Activated CD8-positive, alpha-beta memory T cell treated with anti-CD3 and anti-CD28 coated beads for 48 hours (primary cell): ENCODE measurements at regions not wholly inside any gene's neighbourhood (a gene's known extent, or its start where the extent isn't known, plus 50 kb on each side); places are given as distances from the start of the nearest gene placed in this dataset.
"Not testable (repeated sequence)": the region's sequence is repeated elsewhere in the genome, so short reads cannot be mapped to it uniquely, and the experiment has no call there.

Experiments
- DNase-seq, 3 experiments: peaks; one replicate each; pipeline ENCODE4 v3.0.0-alpha.2; 2020; ENCODE audit warnings: low read depth in 2 of 3, low spot score in 2 of 3

DNA sequence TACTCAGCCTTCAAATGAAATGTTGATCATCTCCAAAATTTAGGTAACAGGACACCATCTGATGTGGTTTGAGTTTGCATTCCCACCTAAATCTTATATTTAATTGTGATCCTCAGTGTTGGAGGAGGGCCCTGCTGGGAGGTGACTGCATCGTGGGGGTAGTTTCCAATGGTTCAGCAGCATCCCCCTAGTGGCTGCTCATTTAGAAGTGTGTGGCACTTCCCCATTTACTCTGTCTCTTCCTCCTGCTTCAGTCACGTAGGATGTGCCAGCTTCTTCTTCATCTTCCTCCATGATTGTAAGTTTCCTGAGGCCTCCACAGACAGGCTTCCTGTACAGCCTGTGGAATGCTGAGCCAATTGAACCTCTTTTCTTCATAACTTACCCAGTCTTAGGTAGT is 731.2 kb downstream of the USP25 start:
- DNase-seq: no peak

DNA sequence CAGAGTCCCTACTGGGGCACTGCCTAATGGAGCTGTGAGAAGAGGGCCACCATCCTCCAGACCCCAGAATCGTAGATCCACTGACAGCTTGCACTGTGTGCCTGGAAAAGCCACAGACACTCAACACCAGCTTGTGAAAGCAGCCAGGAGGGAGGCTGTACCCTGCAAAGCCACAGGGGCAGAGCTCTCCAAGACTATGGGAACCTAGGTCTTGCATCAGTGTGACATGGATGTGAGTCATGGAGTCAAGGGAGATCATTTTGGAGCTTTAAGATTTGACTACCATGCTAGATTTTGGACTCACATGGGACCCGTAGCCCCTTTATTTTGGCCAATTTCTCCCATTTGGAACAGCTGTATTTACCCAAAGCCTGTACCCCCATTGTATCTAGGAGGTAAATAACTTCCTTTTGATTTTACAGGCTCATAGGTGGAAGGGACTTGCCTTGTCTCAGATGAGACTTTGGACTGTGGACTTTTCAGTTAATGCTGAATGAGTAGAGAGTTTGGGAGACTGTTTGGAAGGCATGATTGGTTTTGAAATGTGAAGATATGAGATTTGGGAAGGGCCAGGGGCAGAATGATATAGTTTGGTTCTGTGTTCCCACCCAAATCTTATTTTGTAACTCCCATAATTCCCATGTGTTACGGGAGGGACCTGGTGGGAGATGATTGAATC is 734.6 kb downstream of the USP25 start:
- DNase-seq: not testable (repeated sequence)

DNA sequence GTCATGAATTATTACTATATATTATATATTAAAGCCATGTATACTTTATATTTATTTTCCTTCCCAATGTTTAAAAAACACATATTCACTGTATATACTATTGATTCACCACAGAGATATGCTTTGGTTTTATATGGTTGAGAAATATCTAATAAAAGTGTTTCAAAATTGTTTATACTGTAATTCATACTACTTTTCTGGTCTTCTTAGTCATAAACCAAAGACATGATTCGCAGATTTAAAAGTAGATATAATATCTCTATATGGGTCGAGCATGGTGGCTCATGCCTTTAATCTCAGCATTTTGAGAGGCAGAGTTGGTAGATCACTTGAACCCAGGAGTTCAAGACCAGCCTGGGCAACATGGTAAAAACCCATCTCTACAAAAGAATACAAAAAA is 738.4 kb downstream of the USP25 start:
- no peak for DNase-seq

DNA sequence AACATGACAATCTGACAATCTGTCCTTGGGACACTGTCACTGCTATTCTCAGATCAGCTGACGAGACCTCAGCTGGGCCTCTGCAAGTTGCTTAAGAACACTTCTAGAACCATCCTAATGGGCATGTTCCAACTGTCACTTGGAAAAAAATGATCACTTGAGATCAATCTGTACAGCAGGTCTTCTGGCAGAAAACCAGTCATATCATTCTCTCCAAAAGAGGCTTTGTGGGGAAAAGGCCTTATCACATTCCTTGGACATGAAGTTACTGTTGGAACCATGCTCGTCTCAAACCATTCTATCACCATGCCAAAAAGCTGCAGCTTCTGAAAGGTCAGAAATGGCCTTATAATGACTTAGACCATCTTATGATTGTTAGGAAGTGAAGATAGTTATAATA is 744.2 kb downstream of the USP25 start:
- DNase-seq: no peak

DNA sequence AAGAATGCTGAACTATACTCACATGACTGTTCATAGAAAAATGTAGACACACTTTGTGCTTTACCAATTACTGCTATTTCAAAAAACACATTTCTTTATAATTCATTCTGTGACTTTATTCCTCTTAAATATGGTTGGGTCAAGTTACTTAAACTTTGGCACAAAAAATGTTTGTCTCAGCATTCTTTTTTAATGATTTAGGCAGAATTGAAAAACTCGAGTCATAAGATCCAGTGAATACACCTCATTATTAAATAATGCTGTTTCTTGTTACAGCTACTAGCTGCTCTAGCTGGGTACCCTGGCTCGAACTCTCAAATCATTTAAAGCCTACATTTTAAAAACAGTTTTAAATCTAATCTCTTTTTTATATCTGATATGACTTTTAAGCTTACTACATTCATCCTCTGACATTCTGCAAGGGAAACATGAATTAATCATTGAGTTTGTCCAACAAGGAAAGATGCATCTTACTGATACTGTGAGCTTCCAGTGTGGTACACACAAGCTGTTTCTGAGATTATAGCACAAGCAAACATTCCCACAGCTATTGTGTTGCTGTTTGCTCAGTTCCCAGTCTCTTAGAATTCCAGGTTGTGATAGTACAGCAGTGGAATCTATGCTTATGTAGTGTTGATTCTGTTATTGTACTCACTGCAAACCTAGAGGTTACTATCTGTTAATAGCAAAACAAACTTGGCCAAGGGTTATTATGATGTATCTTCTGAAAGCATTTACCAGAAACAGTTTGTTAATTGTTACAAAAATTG is 746.5 kb downstream of the USP25 start:
- no peak for DNase-seq

DNA sequence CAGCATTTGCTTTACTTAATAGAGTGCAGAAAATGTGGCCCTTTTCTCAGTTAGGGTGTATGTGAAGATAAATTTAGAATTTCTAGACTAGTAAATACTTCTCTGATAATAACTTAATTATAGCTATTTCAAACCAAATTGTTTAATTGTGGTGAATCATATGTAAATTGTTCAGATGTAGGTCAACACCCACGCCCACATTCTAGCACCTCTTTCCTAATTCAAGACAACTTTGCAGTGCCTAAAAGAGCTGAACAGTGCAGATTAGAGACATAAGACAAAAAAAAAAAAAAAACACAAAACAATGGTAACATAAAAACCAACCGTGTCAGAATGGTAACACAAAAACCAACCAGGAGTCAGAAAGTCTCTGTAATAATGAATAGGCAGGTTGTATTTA is 758.3 kb downstream of the USP25 start:
- no peak for DNase-seq

DNA sequence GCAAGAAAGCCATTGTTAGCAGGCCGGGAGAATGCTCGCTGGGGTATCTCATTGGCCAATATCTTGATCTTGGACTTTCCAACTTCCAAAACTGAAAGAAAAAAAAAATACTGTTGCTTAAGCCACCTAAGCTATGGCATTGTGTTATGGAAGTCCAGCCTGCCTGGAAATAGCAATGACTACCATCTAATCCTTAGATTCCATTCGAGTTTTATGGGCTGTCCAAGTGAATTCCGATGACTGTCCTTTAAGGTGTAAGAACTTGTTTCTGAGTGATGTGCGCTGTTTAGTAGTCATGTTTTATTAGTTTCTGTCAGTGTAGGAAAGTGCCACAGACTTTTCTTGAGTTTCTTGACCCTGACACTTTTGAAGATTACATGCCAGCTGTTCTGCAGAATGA is 762.6 kb downstream of the USP25 start:
- no peak for DNase-seq

DNA sequence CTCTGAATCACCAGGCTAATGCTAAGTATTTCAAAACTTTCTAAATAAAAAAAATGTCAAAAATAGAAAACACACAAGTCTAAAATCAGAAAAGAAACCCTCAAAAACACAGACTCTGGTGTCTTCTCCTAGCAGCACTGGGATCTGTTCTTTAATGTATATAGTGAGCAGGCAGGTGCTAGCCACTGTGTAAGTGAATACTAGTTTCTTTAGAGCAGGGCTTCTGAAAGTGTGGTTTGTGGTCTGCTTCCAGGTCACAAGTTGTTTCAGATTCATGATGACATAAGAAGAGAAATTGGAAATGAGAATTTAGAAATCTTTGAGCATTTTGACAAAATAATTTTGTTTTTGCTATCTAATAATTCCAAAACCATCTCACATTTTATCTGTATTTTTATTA is 763.1 kb downstream of the USP25 start:
- DNase-seq: no peak

DNA sequence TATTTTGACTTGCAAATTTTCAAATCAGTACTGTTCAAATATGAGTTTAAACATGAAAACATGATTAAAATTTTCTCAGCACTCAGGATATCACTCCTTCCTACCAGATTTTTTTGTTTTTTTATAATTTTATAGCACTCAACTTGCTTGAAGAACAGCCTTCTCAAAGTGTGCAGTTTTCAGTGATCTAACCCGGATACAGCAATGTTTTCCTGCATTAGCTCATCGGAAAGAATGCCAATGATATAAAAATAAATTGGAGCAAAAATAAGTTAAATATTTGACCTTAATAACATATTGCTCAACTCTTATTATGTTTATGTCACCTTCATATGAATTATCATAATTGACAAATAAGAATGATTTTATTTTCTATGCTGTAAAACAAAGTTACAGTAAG is 766.8 kb downstream of the USP25 start:
- DNase-seq: no peak

DNA sequence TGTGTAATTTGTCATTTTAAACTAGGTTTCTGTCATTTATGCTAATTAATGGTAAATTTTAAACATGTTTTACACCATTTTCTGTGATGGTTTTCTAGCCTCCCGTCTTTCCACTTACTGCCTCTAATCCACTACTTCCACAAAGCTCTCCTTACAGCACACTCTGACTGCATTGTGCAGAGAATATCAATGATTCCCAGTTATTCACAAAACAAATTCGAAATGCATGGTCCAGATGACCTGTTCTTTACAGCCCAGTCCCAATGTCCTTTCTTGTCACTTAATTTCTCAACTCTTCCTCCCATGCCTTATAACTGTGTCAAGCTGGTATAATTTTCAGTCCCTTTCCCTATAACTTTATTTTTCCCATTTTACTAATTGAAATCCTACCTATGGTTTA is 770.5 kb downstream of the USP25 start:
- DNase-seq: no peak

DNA sequence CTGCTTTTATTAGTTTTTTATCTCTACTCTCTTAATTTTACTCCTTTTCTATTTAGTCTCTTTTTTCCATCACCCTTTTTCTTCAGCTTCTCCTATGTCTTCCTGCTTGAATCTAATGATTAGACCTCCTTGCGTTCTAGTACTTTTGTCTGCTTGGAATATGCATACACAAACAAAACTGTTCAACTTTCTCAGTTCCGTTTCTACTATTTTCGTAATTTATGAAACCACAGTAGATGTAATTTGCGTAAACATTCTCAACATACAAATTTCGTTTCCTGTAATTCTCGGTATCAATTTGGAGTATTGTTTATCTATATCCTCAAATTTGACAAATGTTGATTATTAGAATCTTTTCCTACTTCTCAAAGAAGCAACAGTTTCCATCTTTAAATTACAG is 772.5 kb downstream of the USP25 start:
- no peak for DNase-seq

DNA sequence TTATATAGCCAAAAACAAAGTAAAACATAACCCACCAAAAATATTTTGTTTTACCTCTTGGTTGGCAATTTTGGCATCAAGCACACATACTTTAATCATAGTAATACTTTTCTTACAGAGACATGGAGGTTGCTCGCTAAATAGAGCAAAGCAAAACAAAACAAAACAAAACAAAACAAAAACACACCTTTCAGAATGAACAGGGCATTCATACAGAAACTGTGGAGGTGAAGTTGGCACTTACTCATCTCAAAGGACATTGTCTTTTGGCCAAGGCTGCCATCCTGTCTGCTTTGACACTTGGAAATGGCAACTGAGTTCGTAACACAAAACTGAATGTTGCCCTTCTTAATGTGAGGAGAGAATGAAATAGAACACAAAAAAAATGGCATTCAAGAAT is 773.1 kb downstream of the USP25 start:
- no peak for DNase-seq

DNA sequence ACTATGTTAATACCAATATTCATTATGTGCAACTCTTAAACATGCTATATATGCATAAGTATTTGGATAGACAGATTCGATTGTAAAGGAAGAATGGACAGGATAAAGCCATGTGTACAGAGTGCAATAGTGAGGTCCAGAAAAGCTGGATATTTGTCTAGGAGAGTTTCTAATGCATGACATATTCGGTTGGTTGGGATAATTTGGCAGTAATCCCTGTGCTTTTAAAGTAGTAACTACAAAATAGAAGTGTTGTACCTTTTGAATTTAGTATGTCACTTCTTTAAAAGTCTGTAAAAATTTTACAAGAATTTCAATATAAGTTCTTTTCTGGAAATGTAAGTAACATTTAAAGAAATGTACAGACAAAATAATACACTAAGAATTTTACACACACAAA is 774.5 kb downstream of the USP25 start:
- DNase-seq: no peak

DNA sequence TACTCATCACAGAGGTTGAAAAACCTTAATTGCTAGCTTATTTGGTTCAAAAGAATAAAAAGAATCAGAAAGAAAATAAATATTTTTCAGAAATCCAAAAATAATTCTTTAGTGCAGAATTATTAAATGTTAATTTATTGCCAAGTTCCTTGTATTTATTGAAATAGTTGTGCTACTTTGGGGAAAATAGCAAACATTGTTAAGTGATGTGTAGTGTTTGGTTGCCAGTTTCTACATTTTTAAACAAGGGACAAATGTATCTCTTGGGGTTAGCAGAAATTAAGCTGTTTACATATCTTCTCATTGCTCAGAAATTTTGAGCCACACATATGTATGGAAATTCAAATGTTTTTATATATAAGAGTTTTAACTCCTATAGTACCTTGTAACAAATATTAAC is 775.0 kb downstream of the USP25 start:
- DNase-seq: no peak

DNA sequence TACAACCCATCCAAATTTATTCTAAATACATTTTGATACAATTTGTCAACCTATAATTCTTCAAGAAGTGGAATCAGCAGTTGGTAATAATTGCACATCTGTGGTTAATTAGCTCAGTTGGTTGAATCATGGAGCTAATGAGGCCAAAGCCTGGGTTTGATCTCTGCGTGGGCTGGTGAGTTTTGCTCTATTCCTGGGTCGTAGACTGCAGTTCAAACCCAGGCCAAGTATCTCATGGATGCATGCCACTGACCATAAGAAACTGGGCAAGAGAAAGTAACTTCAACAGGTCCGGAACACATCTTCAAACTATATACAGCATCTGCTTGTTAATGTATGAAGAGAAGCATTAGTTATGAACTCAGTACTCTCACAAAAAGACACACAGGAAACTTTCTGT is 779.7 kb downstream of the USP25 start:
- no peak for DNase-seq

DNA sequence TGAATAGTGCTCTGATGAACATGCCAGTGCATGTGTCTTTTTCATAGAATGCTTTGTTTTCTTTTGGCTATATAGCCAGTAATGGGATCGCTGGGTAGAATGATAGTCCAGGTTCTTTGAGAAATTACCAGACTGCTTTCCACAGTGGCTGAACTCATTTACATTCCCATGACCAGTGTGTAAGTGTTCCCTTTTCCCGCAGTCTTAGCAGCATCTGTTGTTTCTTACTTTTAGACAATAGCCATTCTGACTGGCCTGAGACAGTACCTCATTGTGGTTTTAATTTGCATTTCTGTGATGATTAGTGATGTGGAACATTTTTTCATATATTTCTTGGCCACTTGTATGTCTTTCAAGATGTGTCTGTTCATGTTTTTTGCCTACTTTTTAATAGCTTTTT is 784.5 kb downstream of the USP25 start:
- no peak for DNase-seq

DNA sequence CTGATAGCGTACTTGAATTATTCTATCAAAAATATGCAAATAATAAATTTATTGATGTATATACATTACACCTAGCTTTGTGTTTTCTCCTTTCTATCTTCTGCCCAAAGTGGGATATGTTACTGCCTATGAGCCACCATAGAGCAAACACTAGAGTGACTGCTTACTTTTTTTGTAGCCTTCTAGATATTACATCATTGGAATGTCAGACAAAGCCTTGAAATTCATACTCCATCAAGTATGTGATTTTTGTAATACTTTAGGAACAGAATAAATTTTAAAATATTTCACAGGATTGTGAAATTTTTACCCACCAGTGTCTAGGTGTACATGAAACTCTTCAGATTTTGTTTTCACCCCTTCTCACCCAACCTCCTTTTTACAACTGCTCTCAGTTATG is 787.6 kb downstream of the USP25 start:
- DNase-seq: no peak

DNA sequence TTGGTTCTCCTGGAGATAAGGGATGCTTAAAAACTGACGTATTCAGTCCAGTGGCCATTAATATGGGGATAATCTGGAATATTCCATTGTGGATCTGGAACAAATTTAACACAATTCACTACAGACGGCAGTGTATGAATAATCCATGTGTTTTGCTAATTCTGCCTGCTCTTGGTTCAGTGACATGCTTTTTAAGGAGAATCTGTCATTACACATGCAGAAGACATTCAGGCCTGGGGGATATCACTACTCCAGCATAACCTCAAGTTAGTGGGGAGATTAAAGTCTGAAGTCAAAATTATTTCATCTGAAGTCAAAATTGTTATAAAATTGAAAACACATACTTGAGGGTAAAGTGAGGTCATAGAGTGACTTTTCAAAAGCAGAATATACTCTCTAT is 789.3 kb downstream of the USP25 start:
- no peak for DNase-seq

DNA sequence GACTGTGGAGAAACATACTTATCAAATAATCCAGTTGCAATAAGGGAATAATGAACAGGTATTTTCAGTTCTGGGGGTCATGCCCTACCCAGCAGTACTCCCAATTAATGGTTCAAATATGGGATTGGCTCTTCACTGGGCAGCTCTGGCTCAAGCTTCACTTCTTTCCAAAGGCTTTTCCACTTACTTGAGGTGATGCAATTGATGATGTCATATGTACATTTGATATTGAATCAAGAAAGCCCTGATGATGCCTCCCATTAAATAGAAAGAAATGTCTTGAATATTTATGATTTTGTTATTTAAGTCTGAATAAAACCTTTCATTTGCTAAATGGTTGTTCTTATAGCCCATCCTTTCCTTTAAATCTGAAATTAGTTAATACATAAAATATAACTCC is 789.9 kb downstream of the USP25 start:
- DNase-seq: no peak

DNA sequence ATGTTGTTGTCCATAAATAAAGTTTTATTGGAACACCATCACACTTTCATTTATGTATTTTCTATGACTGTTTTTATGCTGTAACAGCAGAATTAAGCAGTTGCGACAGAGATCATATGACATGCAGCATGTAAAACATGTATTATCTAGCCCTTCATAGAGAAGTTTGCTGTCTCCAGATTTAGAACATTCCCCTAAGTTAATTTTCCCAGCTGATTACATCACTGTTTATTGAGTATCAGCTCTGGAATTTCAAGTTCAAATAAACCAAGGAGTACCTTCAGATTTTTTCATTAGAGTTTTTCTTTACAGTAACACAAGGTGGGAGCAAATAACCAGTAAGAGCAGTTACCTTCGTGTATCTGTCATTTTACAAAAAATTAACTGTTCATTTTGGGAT is 792.8 kb downstream of the USP25 start:
- DNase-seq: no peak

DNA sequence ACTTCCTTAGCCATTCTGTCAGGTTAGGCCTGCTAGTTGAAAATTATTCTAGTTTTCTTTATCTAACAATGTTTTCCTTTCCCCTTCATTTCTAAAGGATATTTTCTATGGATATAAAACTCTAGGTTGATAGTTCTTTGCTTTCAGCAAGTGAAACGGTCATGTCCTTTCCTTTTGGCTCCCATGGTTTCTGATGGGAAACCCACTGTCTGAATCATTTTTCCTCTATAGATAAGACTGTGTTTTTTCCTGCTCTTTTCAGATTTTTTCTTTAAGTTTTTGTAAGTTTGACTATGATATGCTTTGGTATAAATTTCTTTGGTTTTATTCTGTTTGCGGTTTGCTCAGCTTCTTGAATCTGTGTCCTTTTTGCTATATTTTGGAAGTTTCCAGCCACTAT is 800.9 kb downstream of the USP25 start:
- no peak for DNase-seq

DNA sequence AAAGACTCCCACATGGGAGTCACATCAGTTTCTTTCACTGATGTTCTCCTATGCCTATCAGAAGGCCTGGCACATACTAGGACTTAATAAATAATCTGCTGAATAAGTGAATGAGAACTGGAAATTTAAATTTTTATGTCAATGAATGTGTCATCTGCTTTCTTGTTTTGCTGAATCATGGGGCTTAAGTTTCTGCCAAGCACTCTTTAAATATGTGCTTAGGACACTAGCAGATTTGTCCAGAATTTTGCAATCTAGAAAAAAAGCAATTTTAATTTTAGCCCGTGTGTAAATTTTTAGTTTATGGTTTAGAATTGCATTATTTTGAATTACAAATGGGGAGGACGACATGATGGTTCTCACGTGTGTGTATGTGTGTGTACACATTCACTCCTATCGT is 803.1 kb downstream of the USP25 start:
- DNase-seq: no peak
